NOMO-1 treated with dmso at 0.1 percent for 144 hours (cell line): ENCODE measurements at regions not wholly inside any gene's neighbourhood (a gene's known extent, or its start where the extent isn't known, plus 50 kb on each side); places are given as distances from the start of the nearest gene placed in this dataset.
A peak's percentile ranks its signal among the peaks of the same experiment; 100 is the strongest.

Experiments
- DNase-seq: peaks from one replicate; lab custom pipeline; 2025; ENCODE audit not compliant: unreplicated experiment; lab: John Stamatoyannopoulos, UW

DNA sequence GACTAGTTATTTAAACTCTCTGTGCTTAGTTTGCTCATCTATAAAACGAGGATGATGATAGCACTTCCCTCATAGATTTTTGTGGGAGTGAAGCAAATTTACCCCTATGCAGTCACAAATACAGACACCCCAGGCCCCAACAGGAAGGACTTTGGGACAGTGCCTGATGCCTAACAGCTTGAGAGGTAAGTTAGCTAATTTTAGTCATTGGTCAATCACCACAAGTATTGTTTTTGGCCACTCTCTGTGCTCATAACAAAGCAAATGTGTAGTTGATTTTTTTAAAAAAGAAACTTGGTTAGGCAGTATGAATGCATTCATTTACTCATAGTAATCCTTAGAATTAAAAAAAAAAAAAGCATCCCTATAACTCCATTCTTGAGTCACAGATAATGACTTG lies 1590.7 kb upstream of the TENM3 start:
- no peak for DNase-seq

DNA sequence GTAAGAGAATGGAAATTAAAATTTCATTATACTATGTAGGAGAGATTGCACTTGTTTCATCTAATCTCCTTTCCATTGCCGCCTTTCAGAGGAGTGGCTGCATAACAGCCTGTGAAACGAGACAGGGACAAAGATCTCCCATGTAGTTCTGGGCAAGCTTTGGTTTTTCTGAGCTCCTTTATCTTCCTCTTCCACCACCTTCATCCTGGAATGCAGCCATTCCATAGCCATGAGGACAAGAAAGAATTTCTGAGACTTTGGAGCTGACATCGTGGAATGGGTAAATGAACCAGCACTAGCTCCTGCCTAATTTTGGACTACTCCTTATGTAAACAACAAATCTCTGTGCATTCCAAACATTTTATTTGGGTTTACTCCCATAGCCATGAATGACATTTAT lies 1587.3 kb upstream of the TENM3 start:
- DNase-seq = no peak

DNA sequence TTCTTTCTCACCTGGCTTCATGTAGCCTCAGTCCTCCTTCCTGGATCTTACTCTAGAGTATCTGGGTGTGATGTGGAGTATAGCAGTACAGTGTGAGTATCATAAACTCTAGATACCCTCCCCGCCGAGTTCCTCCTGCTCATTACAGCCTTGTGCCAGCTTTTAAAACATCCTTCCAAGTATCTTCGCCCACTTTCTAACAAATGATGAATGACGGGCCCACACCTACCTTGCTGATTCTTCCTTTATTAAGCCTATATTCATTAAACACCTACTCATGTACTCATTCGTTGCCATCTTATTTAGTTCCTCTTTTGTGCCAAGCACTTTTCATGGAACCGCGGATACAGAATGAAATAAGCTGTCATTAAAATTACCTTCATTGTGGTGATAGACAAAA lies 1585.3 kb upstream of the TENM3 start:
- DNase-seq = no peak

DNA sequence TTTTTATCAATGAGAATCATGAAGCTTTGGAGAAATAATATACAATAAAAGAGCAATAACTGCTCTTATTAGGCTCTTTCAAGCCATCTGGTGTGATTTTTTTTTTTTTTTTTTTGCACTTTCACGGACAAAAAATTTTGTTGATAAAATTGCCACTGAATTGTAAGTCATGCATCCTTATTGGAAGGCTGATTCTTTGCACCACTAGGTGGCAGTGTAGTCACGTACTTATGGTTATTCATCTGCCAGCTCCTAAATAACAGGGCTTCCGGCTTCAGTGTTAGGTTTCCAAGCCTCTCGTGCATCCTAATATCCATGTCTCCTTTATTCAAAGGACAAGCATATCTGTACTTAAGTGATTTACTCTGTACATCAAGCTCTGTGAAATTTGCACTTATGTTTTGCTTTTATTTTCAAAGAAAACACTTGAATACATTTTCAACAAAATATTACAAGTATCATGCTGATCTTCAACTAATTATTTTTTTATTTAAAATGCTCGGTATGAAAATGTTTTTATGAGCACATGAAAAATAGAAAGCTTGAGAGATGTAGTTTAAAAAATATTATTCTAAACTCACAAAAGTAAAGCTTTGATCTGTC lies 1578.3 kb upstream of the TENM3 start:
- no peak for DNase-seq

- DNase-seq = no peak
These were observed 1577.7 kb upstream of the TENM3 start for GRCh38 chr4:180665481-180665880.

- peak; percentile 42 for DNase-seq
These were observed 1577.0 kb upstream of the TENM3 start for GRCh38 chr4:180665994-180666824.

GRCh38 chr4:180668732-180669131 lies 1574.5 kb upstream of the TENM3 start:
- DNase-seq = no peak

DNA sequence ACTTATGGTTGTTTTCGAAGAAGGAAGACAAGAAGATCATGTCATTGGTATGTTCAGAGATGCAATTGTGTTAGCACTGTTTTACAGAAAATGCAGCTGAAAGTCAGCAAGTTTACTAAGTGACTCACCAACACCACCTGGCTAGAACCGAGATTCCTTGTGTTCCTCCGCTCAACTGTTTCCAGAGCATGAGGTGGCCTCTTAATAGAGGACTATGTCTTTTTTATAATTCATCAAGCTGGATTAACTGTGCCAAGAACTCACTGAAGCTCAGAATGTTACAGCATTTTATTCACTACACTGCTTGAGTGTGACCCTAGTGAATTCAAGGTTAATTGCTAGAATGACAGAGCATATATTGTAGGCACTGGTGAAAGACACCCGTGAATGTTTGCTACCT lies 1573.5 kb upstream of the TENM3 start:
- no peak for DNase-seq

GRCh38 chr4:180674619-180675358 lies 1568.4 kb upstream of the TENM3 start:
- DNase-seq = no peak

DNA sequence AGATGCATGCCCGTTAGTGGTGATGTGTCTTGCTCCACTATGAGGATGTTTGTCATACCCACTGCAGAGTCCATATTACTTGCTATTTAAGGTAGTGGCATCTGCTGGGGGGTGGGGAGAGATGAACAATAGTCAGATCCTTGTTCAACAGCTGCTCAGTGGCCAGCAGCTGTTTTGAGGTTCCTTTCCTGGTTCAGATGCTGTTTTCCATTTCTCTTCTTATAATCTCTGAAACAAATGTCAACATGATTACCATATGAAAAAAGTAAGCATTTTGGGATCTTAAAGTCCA lies 1567.9 kb upstream of the TENM3 start:
- DNase-seq = no peak

GRCh38 chr4:180680305-180680704 lies 1562.9 kb upstream of the TENM3 start:
- no peak for DNase-seq

DNA sequence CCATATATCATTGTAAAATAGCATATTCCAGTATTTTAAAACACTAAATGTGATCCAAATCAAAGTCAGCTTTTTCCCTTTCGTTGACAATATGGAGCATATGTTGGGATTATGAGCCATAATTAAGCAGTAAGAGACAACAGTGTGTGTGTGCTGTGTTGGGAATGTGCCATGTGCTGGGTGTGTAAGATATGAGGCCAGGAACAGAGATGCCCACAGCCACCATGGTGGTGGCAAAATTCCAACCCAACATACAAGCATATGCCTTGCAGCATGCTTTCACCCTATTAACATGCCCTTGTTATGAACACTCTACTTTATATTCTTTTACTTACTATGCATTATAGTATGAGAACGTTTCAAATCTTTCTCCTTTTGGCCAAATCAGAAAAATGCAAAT lies 1560.4 kb upstream of the TENM3 start:
- no peak for DNase-seq

DNA sequence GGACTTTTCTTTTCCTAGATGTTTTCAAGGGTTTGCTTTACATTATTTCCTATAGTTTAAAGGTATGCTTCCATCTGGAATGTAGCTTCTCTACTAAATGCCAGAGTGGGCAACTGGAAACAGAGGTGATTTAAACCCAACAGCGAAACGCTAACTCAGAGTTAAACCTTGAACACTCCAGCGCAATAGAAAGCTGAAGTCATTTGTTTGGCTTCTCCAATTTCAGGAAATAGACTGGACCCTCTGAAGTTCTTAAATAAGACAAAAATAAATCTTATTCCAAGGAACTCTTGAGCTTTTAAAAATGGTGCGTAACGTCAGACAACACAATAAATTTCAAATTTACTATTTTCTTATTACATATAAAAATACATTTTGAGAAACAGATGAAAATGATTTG lies 1560.0 kb upstream of the TENM3 start:
- DNase-seq = no peak

DNA sequence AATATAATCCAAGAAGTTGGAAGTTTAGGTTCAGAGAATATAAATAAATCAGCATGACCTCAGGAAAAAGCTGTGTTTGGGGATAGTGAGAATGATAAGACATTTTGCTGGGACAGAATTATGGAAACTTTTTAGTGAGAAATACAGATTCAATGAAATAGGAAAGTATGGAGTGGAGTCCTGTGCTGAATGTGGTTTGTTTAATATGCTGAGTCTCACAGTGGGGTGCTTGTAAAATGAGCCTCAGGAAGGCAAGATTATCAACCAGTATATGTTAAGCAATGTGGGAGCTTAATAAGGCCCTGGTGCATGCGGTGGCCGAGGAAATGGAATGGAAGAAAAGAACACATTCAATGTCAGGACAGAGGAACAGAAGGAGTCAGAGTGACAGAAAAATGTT lies 1554.7 kb upstream of the TENM3 start:
- DNase-seq = no peak

DNA sequence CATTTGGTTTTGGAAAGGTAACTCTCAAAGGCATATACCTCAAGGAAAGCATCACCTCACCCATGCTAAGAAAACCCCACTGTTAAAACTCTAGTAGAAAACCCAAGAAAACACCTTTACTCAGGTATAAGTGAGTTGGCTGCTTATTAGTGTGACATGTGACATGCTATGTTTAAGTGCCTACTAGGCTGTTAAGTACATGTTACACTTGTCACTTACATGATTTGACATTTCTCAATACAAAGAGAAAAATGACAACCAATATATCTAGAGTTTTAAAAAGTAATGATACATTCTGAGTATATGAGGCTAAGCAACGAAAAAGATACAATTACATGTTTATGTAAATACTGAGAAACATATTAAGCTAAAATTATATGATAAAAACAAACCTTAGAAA lies 1548.3 kb upstream of the TENM3 start:
- DNase-seq = no peak

DNA sequence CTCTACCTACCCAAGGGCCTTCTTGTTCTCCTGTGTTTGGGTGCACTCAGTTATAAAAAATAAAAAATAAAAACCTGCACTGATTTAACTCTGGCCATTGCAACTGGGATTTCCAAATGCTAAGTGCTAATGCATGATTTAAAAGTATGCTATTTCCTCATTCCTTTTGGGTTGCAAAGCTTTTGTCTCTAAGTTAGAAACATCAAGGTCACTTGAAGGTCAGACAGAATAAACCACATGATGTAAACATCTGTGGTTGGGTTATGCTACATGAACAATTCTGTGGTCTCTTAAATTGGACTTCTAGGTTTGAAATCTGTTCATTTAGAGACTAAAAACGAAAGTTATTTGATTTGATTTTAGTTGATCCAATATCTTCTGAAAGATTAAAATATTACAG lies 1547.4 kb upstream of the TENM3 start:
- no peak for DNase-seq

DNA sequence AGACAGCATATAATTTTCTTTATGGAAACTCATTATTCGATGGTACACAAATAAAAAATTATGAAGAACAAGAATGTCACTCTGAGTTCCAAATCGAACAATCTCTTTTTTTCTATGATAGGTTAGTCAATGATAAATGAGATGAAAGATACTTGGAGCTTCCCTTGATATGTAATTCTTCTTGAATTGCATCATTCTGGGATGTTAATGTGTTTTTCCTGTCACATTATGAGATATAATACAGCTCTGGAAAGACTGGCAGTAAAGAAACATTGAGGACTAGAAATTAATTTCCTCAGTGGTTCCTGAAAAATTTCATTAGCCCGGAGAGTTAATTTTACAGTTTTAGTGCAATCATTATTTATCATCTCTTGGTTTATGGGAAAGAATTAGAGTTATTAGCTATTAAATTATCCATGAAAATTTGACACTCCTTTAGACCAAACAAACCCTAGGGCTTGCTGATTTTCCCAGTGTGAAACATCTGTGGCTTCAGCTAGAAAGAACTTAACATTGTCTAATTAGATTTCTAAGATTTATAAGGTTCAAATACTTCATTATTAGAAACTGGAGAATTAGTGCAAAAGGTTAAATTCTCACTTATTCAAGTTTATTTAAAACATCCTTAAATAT lies 1546.6 kb upstream of the TENM3 start:
- DNase-seq = no peak

- no peak for DNase-seq
These were observed 1544.5 kb upstream of the TENM3 start for GRCh38 chr4:180698550-180699195.

DNA sequence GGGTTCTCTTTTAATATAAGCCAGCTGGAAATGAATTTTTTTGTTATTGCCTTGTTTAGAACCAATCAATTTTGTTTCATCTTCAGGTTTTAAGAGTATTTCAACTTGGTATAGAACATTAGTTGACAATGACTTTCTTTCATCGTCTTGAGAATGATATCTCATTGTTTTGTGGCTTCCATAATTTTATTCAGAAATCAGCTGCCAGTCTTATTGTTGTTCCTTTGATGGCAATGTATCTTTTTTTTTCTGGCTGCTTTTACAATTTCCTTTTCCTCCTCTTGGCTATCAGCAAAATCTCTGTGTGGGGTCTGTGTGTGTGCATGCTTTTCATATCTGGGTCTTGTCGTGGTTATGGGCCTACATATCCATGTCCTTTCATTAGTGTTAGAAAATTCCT lies 1536.4 kb upstream of the TENM3 start:
- no peak for DNase-seq

- DNase-seq = no peak
These were observed 1532.4 kb upstream of the TENM3 start for GRCh38 chr4:180710628-180711337.
